H1 (cell line): ENCODE measurements at regions not wholly inside any gene's neighbourhood (a gene's known extent, or its start where the extent isn't known, plus 50 kb on each side); places are given as distances from the start of the nearest gene placed in this dataset.

Experiments used
- CTCF ChIA-PET: fragments of 300-600 bp; sonication (Branson Sonifier 250); formaldehyde crosslinking; loops from one replicate; lab custom pipeline; 2021; ENCODE audit not compliant: partially characterized antibody; lab: Charles Lee
- POLR2A ChIA-PET: fragments of 300-600 bp; sonication (Branson Sonifier 250); formaldehyde crosslinking; loops from one replicate; lab custom pipeline; 2021; ENCODE audit warnings: inconsistent platforms; ENCODE audit not compliant: partially characterized antibody; lab: Charles Lee
- DNase-seq, 2 experiments: peaks; one replicate each; pipeline versions ENCODE4 v3.0.0 to v3.0.0-alpha.2; 2010 to 2022; ENCODE audit warnings: low spot score in 2 of 2, low read depth in 1 of 2, mixed read lengths in 1 of 2
- FAIRE-seq: peaks from 2 replicates; lab custom pipeline; 2011; peaks lifted over from hg19 to GRCh38; lab: Jason Lieb, UNC
- H2AFZ ChIP-seq: 2 replicates; pipeline ENCODE4 v1.8.1; 2012; ENCODE audit warnings: low read length, inconsistent platforms
- H2AK5ac ChIP-seq: 2 replicates; pipeline ENCODE4 v1.6.1; 2013; ENCODE audit warnings: low read depth, low read length
- H2BK120ac ChIP-seq: replicated peaks from 2 replicates; pipeline ENCODE3; 2013; ENCODE audit warnings: low read depth, low read length, inconsistent platforms
- H2BK12ac ChIP-seq: 2 replicates; pipeline ENCODE4 v1.6.1; 2013; ENCODE audit warnings: low read depth, low read length
- H2BK15ac ChIP-seq: 2 replicates; pipeline ENCODE4 v1.6.1; 2013; ENCODE audit warnings: low read length
- H2BK20ac ChIP-seq: 2 replicates; pipeline ENCODE4 v1.6.1; 2013; ENCODE audit warnings: low read length
- H2BK5ac ChIP-seq: 2 replicates; pipeline ENCODE4 v1.6.1; 2013; ENCODE audit warnings: low read depth, low read length
- H3K14ac ChIP-seq: 2 replicates; pipeline ENCODE4 v1.6.1; 2013; ENCODE audit warnings: inconsistent platforms; ENCODE audit not compliant: insufficient read length
- H3K18ac ChIP-seq: 2 replicates; pipeline ENCODE4 v1.6.1; 2013; ENCODE audit warnings: low read length; ENCODE audit errors: extremely low read depth
- H3K23ac ChIP-seq: 2 replicates; pipeline ENCODE4 v1.6.1; 2013; ENCODE audit warnings: inconsistent platforms; ENCODE audit not compliant: insufficient read length
- H3K23me2 ChIP-seq: 2 replicates; pipeline ENCODE4 v1.6.1; 2013; ENCODE audit warnings: low read depth, low read length
- H3K27ac ChIP-seq: 2 replicates; pipeline ENCODE4 v1.6.1; 2011; ENCODE audit warnings: low read depth, low read length, inconsistent platforms
- H3K27me3 ChIP-seq, 4 experiments: replicated peaks in 1 of 4; 1 replicate in 1 of 4; 2 replicates in 3 of 4; pipeline versions ENCODE4 v1.6.1 to v1.8.1; 2011 to 2013; ENCODE audit warnings: low read length in 3 of 4, mild to moderate bottlenecking in 3 of 4, inconsistent platforms in 2 of 4, mixed read lengths in 2 of 4, moderate library complexity in 1 of 4; ENCODE audit not compliant: control insufficient read depth in 3 of 4, insufficient read depth in 3 of 4; ENCODE audit errors: extremely low read depth in 1 of 4
- H3K36me3 ChIP-seq, 4 experiments: 2 replicates each; pipeline versions ENCODE4 v1.6.1 to v1.8.1; 2011 to 2013; ENCODE audit warnings: mild to moderate bottlenecking in 4 of 4, low read length in 3 of 4, moderate library complexity in 2 of 4, control low read depth in 1 of 4, inconsistent platforms in 1 of 4; ENCODE audit not compliant: insufficient read depth in 4 of 4, control insufficient read depth in 2 of 4
- H3K4ac ChIP-seq: replicated peaks from 2 replicates; pipeline ENCODE3; 2013; ENCODE audit warnings: low read length, low read depth, mixed read lengths, inconsistent platforms; ENCODE audit not compliant: insufficient read length
- H3K4me1 ChIP-seq, 4 experiments: replicated peaks in 1 of 4; 1 replicate in 1 of 4; 2 replicates in 3 of 4; pipeline versions ENCODE4 v1.6.1 to v1.8.1; 2011 to 2013; ENCODE audit warnings: low read length in 3 of 4, inconsistent platforms in 2 of 4, mixed read lengths in 1 of 4; ENCODE audit not compliant: insufficient read depth in 4 of 4, control insufficient read depth in 3 of 4
- H3K4me2 ChIP-seq, 2 experiments: 2 replicates each; pipeline versions ENCODE4 v1.6.1 to v1.8.1; 2011 to 2013; ENCODE audit warnings: low read depth in 2 of 2, low read length in 2 of 2, control low read depth in 1 of 2, inconsistent platforms in 1 of 2, mild to moderate bottlenecking in 1 of 2; ENCODE audit not compliant: insufficient read depth in 1 of 2
- H3K4me3 ChIP-seq, 4 experiments: fragments of 200-600, 300-600 bp in 1 of 4; sonication (generic), shearing (Covaris generic), sonication (Bioruptor Twin) in 1 of 4; 2 replicates each; pipeline versions ENCODE4 v1.5.1 to v1.8.1; 2011 to 2016; ENCODE audit warnings: low read length in 4 of 4, low read depth in 3 of 4, control low read depth in 2 of 4, inconsistent platforms in 2 of 4, mild to moderate bottlenecking in 2 of 4, mixed read lengths in 1 of 4, moderate library complexity in 1 of 4; ENCODE audit not compliant: insufficient read depth in 2 of 4; ENCODE audit errors: extremely low read depth in 1 of 4
- H3K56ac ChIP-seq: replicated peaks from 2 replicates; pipeline ENCODE3; 2013; ENCODE audit warnings: low read depth, mild to moderate bottlenecking, mixed read lengths, low read length, inconsistent platforms; ENCODE audit not compliant: insufficient read length
- H3K79me1 ChIP-seq: 2 replicates; pipeline ENCODE4 v1.6.1; 2013; ENCODE audit warnings: low read depth, low read length, control low read depth
- H3K79me2 ChIP-seq, 2 experiments: 2 replicates each; pipeline versions ENCODE4 v1.6.1 to v1.8.1; 2012 to 2013; ENCODE audit warnings: low read length in 2 of 2, mild to moderate bottlenecking in 2 of 2, inconsistent platforms in 1 of 2; ENCODE audit not compliant: insufficient read depth in 2 of 2, control insufficient read depth in 1 of 2
- H3K9ac ChIP-seq, 4 experiments: replicated peaks in 1 of 4; 1 replicate in 1 of 4; 2 replicates in 3 of 4; pipeline versions ENCODE4 v1.6.1 to v1.8.1; 2011 to 2013; ENCODE audit warnings: low read depth in 3 of 4, low read length in 3 of 4, control low read depth in 2 of 4, mild to moderate bottlenecking in 2 of 4, moderate library complexity in 2 of 4, inconsistent platforms in 1 of 4; ENCODE audit errors: extremely low read depth in 1 of 4
- H3K9me3 ChIP-seq, 2 experiments: 2 replicates each; pipeline versions ENCODE4 v1.6.1 to v1.8.1; 2012 to 2013; ENCODE audit warnings: mild to moderate bottlenecking in 2 of 2, moderate library complexity in 2 of 2, control low read depth in 1 of 2, inconsistent platforms in 1 of 2, low read depth in 1 of 2, low read length in 1 of 2, mixed read lengths in 1 of 2; ENCODE audit not compliant: insufficient read depth in 2 of 2
- H4K20me1 ChIP-seq, 2 experiments: replicated peaks in 1 of 2; 2 replicates each; pipeline versions ENCODE3 to v1.8.1; 2011 to 2013; ENCODE audit warnings: inconsistent platforms in 2 of 2, low read length in 2 of 2, mild to moderate bottlenecking in 1 of 2; ENCODE audit not compliant: insufficient read depth in 2 of 2, control insufficient read depth in 1 of 2
- H4K5ac ChIP-seq: 2 replicates; pipeline ENCODE4 v1.6.1; 2013; ENCODE audit warnings: low read length, low read depth, mixed read lengths, inconsistent platforms; ENCODE audit not compliant: insufficient read length
- H4K8ac ChIP-seq: 2 replicates; pipeline ENCODE4 v1.8.0; 2013; ENCODE audit warnings: mild to moderate bottlenecking, moderate library complexity, low read length, inconsistent platforms; ENCODE audit not compliant: insufficient read depth; ENCODE audit errors: extremely low read depth
- H4K91ac ChIP-seq: replicated peaks from 2 replicates; pipeline ENCODE3; 2013; ENCODE audit warnings: low read length, mixed read lengths, inconsistent platforms; ENCODE audit not compliant: insufficient read length
- BACH1 ChIP-seq: IDR thresholded peaks from 2 replicates; pipeline ENCODE4 v1.6.1; 2012; ENCODE audit warnings: low read length, improper control_type of control experiment
- CREB1 ChIP-seq: IDR thresholded peaks from 2 replicates; pipeline ENCODE4 v1.6.1; 2012; ENCODE audit warnings: inconsistent platforms
- CTCF ChIP-seq, 3 experiments: IDR thresholded peaks; 1 replicate in 2 of 3; 2 replicates in 1 of 3; pipeline versions ENCODE4 v1.5.1 to v1.6.1; 2011; ENCODE audit warnings: low read length in 3 of 3, mild to moderate bottlenecking in 3 of 3, inconsistent platforms in 2 of 3, low read depth in 1 of 3, moderate library complexity in 1 of 3; ENCODE audit not compliant: insufficient read depth in 1 of 3; ENCODE audit errors: control extremely low read depth in 1 of 3
- KDM5A ChIP-seq: fragments of 200-600 bp; IDR thresholded peaks from 2 replicates; pipeline ENCODE4 v1.7.1; 2012; ENCODE audit warnings: mild to moderate bottlenecking, low read length, inconsistent platforms, mixed read lengths
- MAX ChIP-seq: IDR thresholded peaks from 2 replicates; pipeline ENCODE4 v1.6.1; 2012; ENCODE audit warnings: inconsistent platforms
- ZNF274 ChIP-seq: IDR thresholded peaks from 2 replicates; pipeline ENCODE4 v1.7.0; 2012; ENCODE audit warnings: low read length, borderline replicate concordance; ENCODE audit errors: extremely low read depth
- WGBS, 2 experiments: shearing (Covaris generic) in 1 of 2; methylation state at CpG; one replicate each; pipeline versions ENCODE4 v1.1.6 to v1.1.7; 2013 to 2015; ENCODE audit warnings: low lambda C conversion rate in 2 of 2, mixed read lengths in 2 of 2, inconsistent platforms in 1 of 2, low coverage in 1 of 2, missing lambda C conversion rate in 1 of 2; ENCODE audit not compliant: insufficient replicate concordance in 2 of 2, insufficient coverage in 1 of 2, insufficient read length in 1 of 2; ENCODE audit errors: extremely low coverage in 1 of 2, missing lambda C conversion rate in 1 of 2; 5-methylcytosine and 5-hydroxymethylcytosine counted together
- TF ChIP-seq, protein P1 (sequence below): IDR thresholded peaks from 2 replicates; pipeline ENCODE4 v1.6.1; 2012; ENCODE audit warnings: low read length, inconsistent platforms
- TF ChIP-seq, protein P2 (sequence below): IDR thresholded peaks from 2 replicates; pipeline ENCODE4 v1.6.1; 2011; ENCODE audit warnings: low read depth, mild to moderate bottlenecking, low read length; ENCODE audit not compliant: insufficient read depth

DNA sequence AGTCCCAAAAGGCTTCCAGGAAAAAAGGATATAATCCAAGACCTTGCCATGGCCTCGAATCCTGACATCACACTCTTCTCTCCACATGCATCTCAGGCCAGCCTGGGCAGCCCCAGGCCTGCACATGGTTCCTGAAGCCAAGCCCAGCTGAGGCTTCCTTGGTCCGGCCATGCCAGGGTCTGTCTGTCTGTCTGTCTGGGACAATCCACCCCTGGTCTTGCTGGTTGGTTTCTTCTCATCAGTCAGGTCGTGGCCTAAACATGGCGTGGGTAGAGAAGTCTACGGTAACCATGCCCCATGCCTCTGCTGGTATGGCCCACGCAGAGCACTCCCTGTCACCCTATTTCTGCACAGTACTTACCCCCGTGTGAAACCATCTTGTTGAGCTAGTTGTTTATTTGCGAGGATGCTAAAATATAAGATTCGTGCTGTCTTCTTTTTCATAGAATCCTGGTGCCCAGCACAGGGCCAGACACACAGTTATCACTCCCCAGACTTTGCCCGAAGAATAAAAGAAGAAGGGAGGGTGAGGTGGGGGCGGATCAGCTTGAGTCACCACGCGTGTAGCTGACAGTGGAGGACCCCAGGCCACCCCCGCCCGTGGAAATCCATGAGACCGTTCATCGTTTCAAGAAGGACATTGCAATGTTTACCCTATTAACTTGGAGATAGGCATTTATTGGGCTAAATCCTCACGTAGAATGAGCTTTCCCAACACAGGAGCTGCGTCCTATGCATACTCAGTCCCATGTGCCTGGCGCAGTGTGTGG is 107.2 kb downstream of the RNASET2 start:
- Histone ChIP-seq H3K79me1 (peaks cover 2% of the 10 kb centered on the region; the same call in 1 of the 2 replicates), H3K23ac (no peak overlapping the region), H3K9ac (no peak overlapping the region), H3K4me2 (no peak overlapping the region), H3K18ac (no peak overlapping the region), H2BK20ac (no peak overlapping the region), H3K79me2 (no peaks in the 10 kb centered on the region), H3K36me3 (no peaks in the 10 kb centered on the region), H4K20me1 (no peaks in the 10 kb centered on the region), H3K23me2 (no peaks in the 10 kb centered on the region), H3K27ac (no peak overlapping the region), H2BK120ac (no peak overlapping the region), H2AK5ac (no peak overlapping the region), H4K5ac (no peak overlapping the region), H4K91ac (no peak overlapping the region), H2BK12ac (no peak overlapping the region), H3K9me3 (no peaks in the 10 kb centered on the region), H3K4me1 (no peaks in the 10 kb centered on the region), H3K4ac (no peak overlapping the region), H3K27me3 (0 out of 7 replicates have a peak, but pooled peaks cover 0 to 1% (median 0%) of the 10 kb centered on the region in 4 experiments), H4K8ac (no peak overlapping the region), H2AFZ (no peak overlapping the region), H3K56ac (no peak overlapping the region), H2BK5ac (no peak overlapping the region), H3K4me3 (no peak overlapping the region), H3K14ac (no peak overlapping the region), H2BK15ac (no peak overlapping the region)
- ChIA-PET POLR2A (no interaction called here), CTCF (no interaction called here)
- 95% methylated on average over 20 of the region's 20 CpGs; no CpG with 5 or more reads in 1 of the 2 experiments for WGBS, 2 experiments
- FAIRE-seq (no peak), DNase-seq (no peak)
- TF ChIP-seq, protein P1, sequence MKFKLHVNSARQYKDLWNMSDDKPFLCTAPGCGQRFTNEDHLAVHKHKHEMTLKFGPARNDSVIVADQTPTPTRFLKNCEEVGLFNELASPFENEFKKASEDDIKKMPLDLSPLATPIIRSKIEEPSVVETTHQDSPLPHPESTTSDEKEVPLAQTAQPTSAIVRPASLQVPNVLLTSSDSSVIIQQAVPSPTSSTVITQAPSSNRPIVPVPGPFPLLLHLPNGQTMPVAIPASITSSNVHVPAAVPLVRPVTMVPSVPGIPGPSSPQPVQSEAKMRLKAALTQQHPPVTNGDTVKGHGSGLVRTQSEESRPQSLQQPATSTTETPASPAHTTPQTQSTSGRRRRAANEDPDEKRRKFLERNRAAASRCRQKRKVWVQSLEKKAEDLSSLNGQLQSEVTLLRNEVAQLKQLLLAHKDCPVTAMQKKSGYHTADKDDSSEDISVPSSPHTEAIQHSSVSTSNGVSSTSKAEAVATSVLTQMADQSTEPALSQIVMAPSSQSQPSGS = no peak
- TF ChIP-seq, protein P2, sequence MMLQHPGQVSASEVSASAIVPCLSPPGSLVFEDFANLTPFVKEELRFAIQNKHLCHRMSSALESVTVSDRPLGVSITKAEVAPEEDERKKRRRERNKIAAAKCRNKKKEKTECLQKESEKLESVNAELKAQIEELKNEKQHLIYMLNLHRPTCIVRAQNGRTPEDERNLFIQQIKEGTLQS = no peak
- TF ChIP-seq MAX = no peak
- TF ChIP-seq BACH1 = no peak
- no peak for TF ChIP-seq ZNF274
- TF ChIP-seq KDM5A = no peak
- TF ChIP-seq CREB1 = no peak
- TF ChIP-seq CTCF (IDR thresholded peaks at IDR 0.05; ENCODE audit: control extremely low read depth in 1 of 3, insufficient read depth in 1 of 3, low read depth in 1 of 3, low read length in 3 of 3) = no peak
